Fibroblast of the aortic adventitia (primary cell): ENCODE measurements at regions not wholly inside any gene's neighbourhood (a gene's known extent, or its start where the extent isn't known, plus 50 kb on each side); places are given as distances from the start of the nearest gene placed in this dataset.

Source experiments
- DNase-seq: peaks from one replicate; pipeline ENCODE4 v3.0.0-alpha.2; 2010; ENCODE audit warnings: low read depth
- H3K4me3 ChIP-seq: 2 replicates; pipeline ENCODE4 v1.5.1; 2011; ENCODE audit warnings: low read depth, mild to moderate bottlenecking, control low read depth, low read length, moderate library complexity
- TF ChIP-seq, protein P1 (sequence below): IDR thresholded peaks from 2 replicates; pipeline ENCODE4 v1.5.1; 2011; ENCODE audit warnings: mild to moderate bottlenecking, low read length, control low read depth, inconsistent platforms; ENCODE audit not compliant: insufficient read depth

DNA sequence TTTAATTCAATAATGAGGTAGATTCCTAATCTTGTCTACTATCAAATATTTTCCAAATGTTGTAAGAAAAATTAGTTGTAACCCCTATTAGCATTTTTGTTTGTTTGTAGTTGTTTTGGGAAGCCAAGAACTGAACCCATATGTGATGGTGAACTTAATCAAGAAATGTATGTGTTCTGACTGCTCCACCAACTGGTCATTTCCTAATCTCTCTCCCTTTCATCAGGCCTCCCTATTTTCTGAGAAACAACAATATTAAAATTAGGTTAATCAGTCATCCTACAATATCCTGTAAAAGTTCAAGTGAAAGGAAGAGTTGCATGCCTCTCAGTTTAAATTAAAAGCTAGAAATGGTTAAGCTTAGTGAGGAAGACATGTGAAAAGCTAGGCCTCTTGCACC lies 504.0 kb downstream of the EPHA4 start:
- TF ChIP-seq, protein P1, sequence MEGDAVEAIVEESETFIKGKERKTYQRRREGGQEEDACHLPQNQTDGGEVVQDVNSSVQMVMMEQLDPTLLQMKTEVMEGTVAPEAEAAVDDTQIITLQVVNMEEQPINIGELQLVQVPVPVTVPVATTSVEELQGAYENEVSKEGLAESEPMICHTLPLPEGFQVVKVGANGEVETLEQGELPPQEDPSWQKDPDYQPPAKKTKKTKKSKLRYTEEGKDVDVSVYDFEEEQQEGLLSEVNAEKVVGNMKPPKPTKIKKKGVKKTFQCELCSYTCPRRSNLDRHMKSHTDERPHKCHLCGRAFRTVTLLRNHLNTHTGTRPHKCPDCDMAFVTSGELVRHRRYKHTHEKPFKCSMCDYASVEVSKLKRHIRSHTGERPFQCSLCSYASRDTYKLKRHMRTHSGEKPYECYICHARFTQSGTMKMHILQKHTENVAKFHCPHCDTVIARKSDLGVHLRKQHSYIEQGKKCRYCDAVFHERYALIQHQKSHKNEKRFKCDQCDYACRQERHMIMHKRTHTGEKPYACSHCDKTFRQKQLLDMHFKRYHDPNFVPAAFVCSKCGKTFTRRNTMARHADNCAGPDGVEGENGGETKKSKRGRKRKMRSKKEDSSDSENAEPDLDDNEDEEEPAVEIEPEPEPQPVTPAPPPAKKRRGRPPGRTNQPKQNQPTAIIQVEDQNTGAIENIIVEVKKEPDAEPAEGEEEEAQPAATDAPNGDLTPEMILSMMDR: no peak
- DNase-seq: no peak
- H3K4me3 ChIP-seq: no peak overlapping the region

DNA sequence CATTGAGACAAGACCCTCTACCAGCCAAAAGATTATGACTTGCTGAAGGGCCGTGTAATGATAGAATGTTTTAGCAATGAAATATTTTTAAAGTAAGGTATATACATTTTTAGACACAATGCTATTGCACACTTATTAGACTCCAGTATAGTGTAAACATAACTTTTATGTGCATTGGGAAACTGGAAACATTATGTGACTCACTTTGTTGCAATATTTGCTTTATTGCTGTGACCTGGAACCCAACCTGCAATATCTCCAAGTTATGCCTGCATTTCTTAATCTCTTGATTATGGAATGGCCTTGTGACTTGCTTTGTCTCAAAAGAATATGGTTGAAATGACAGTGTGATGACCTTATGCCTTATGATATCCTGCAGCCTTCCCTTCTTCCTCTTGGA lies 502.0 kb downstream of the EPHA4 start:
- DNase-seq: no peak
- no peak overlapping the region for H3K4me3 ChIP-seq
- TF ChIP-seq, protein P1: no peak

DNA sequence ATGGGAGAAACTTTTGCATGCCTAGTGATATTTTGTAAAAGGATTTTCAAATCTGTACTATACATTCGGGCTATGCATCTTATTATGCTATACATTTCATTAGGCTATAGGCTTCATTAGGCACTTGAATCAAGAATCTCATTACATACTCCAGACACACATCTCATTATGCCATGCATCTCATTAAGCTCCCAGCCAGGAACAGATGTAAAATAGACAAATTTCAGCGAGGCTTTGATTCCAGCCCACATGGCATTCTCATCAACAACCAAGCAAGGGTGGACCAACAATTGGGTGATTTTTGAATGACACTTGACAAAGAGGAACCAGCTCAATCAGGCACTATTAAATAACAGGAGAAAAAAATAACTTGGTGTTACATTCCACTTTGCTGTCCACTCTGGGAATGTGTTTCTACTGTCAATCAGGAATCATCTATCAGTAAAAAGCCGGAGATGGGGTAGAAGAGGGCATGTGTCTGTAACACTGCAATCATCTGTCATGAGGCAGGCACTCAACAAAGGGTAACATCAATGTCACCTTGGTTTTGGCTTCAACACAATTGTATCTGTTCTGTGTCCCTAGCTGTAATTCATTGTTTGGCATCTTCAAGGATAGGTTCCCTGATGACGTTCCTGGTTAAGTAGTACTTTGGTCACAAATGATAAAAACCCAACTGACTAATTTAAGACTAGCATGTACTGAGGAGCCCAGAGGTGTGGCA lies 498.6 kb downstream of the EPHA4 start:
- no peak overlapping the region for H3K4me3 ChIP-seq
- TF ChIP-seq, protein P1: no peak
- DNase-seq: no peak

DNA sequence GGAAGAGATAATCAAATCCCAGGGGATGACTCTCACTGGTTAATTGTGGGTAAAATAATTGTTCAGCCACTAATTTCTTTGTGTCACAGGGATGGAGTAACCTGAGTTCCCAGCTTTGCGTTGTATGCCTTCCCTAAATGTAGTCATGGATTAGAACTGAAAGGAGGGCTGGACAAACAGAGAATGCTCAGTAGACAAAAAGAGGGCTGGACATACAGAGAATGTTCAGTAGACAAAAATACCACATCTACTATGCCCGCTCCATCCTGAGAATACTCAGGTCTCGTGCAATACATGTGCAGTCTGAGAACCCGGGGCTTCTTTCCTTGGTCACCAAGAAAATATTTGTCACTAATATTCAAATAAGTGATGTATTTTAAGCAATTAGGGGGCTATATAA lies 497.9 kb downstream of the EPHA4 start:
- DNase-seq: no peak
- TF ChIP-seq, protein P1: no peak
- no peak overlapping the region for H3K4me3 ChIP-seq

DNA sequence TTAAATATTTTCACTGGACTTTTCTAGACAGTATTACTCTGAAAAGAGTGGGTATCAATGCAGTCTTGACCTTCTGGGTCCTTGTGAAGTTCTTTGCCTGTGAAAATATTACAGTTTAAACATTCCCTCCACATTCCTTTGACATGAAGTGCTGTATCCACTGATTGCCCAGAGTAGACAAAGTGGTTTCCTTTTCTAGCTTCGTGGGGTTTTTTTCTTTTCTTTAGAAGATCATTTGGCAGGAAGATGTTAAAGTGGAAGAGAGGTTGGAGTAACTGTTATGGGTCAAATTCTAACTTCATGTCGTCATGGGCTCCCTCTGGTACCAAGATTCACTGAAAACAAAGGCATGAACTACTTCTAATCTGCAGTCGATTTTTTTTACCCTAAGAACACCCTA lies 496.9 kb downstream of the EPHA4 start:
- TF ChIP-seq, protein P1: no peak
- peak; percentile 38 for DNase-seq
- H3K4me3 ChIP-seq: no peak overlapping the region

DNA sequence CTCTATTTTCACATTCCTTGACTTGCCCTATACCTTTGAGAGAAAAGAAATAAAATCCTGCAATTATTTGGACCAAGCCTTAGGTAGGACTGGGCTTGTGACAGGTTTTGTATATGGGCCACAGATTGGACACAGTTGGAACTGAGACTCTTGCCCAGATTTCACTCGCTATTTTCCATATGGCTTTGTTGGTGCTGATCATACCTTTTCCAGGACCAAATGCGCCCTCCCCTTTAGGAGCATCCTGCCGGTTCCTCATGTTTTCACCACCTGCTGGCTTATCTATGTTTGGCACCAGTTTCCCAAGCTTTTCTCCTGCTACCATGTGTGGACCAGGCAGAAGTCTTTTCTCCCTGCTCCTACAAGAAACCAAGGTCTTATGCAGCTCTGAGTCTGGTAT lies 494.9 kb downstream of the EPHA4 start:
- TF ChIP-seq, protein P1: no peak
- DNase-seq: no peak
- no peak overlapping the region for H3K4me3 ChIP-seq

DNA sequence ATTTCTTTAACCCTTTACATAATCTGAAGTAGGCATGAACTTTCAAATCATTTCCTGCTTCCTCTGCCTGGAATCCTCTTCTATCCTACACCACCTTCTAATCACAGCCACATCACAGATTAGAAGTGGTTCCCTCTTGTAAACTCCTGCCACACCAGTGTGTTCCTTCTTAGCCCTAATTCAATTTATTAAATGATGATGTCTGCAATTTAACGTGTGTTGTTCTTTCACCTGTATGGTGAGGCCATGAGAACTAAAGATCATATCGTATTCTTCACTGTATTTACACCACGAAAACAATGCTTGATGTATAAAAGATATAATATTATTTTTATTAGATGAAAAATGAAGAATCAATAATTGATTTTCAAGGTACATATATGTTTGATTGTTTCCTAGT lies 494.3 kb downstream of the EPHA4 start:
- no peak overlapping the region for H3K4me3 ChIP-seq
- no peak for DNase-seq
- TF ChIP-seq, protein P1: no peak
